Ascending aorta (tissue), 2 donors: ENCODE measurements at regions not wholly inside any gene's neighbourhood (a gene's known extent, or its start where the extent isn't known, plus 50 kb on each side); places are given as distances from the start of the nearest gene placed in this dataset.

Source experiments
- DNase-seq, 2 donors: peaks; one replicate each; pipeline ENCODE4 v3.0.0-alpha.2; 2019; ENCODE audit warnings: low spot score in 2 of 2
- H3K27ac ChIP-seq, 2 donors: fragments of 200-600 bp; sonication (generic); one replicate each; pipeline ENCODE4 v1.5.1; 2016 to 2017; ENCODE audit warnings: mild to moderate bottlenecking in 1 of 2
- H3K27me3 ChIP-seq: fragments of 200-600 bp; sonication (generic); one replicate; pipeline ENCODE4 v1.5.1; 2017
- H3K36me3 ChIP-seq, 2 donors: fragments of 200-600 bp; sonication (generic); one replicate each; pipeline ENCODE4 v1.5.1; 2016
- H3K4me1 ChIP-seq, 2 donors: fragments of 200-600 bp; sonication (generic); one replicate each; pipeline ENCODE4 v1.5.1; 2016 to 2017; ENCODE audit warnings: mild to moderate bottlenecking in 1 of 2
- H3K4me3 ChIP-seq, 2 donors: fragments of 200-600 bp; sonication (generic); one replicate each; pipeline ENCODE4 v1.5.1; 2016 to 2017; ENCODE audit warnings: mild to moderate bottlenecking in 1 of 2
- H3K9me3 ChIP-seq, 2 donors: fragments of 200-600 bp; sonication (generic); one replicate each; pipeline ENCODE4 v1.5.1; 2016
- CTCF ChIP-seq, 3 experiments: fragments of 200-600 bp in 2 of 3; fragments of 450-650 bp in 1 of 3; sonication (generic) in 2 of 3; IDR thresholded peaks; one replicate each; pipeline ENCODE4 v1.5.1; 2016 to 2019; ENCODE audit warnings: antibody characterized with exemption in 3 of 3, mild to moderate bottlenecking in 1 of 3, moderate library complexity in 1 of 3
- intact Hi-C: fragments of 100-400 bp; cut with DNase I; formaldehyde crosslinking; loops from one replicate; pipeline ENCODE4 v1.15.1; 2023

GRCh38 chr2:20103530-20103929 lies 52.1 kb upstream of the LAPTM4A start:
- no peak overlapping the region for H3K4me3 ChIP-seq
- no peaks in the 10 kb centered on the region for H3K27me3 ChIP-seq
- H3K9me3 ChIP-seq, result no peaks in the 10 kb centered on the region
- H3K27ac ChIP-seq, result no peak overlapping the region
- intact Hi-C loops, result no loop called here
- TF ChIP-seq CTCF (IDR thresholded peaks at IDR 0.05), result no peak
- DNase-seq, result no peak
- H3K4me1 ChIP-seq, result no peaks in the 10 kb centered on the region
- no peaks in the 10 kb centered on the region for H3K36me3 ChIP-seq
